Calu3 (cell line): ENCODE measurements at regions not wholly inside any gene's neighbourhood (a gene's known extent, or its start where the extent isn't known, plus 50 kb on each side); places are given as distances from the start of the nearest gene placed in this dataset.

Experiments
- BruUV-seq: library from RNA; stranded (reverse); fragments of 400-500 nt; replicated peaks from 2 replicates; lab custom pipeline; 2021; lab: Mats Ljungman, UMichigan
- CTCF ChIA-PET: fragments of 300-600 bp; sonication (Branson Sonifier 250); formaldehyde crosslinking; loops from one replicate; lab custom pipeline; 2022; ENCODE audit warnings: antibody characterized with exemption; lab: Charles Lee
- DNase-seq: peaks from one replicate; pipeline ENCODE4 v3.0.0; 2022
- H3K27ac Mint-ChIP-seq: one replicate; pipeline ENCODE4 v1.8.0; 2022; ENCODE audit warnings: mixed read lengths; ENCODE audit not compliant: unreplicated experiment
- H3K27me3 Mint-ChIP-seq: one replicate; pipeline ENCODE4 v1.8.0; 2022; ENCODE audit warnings: mixed read lengths; ENCODE audit not compliant: unreplicated experiment
- H3K36me3 Mint-ChIP-seq: one replicate; pipeline ENCODE4 v1.8.0; 2022; ENCODE audit warnings: mild to moderate bottlenecking, moderate library complexity, mixed read lengths; ENCODE audit not compliant: insufficient read depth, unreplicated experiment
- H3K4me1 Mint-ChIP-seq: one replicate; pipeline ENCODE4 v1.8.0; 2022; ENCODE audit warnings: mild to moderate bottlenecking, low read depth, mixed read lengths; ENCODE audit not compliant: unreplicated experiment
- H3K4me3 Mint-ChIP-seq: one replicate; pipeline ENCODE4 v1.8.0; 2022; ENCODE audit warnings: mild to moderate bottlenecking, low read depth, moderate library complexity, mixed read lengths; ENCODE audit not compliant: unreplicated experiment
- H3K9me3 Mint-ChIP-seq: one replicate; pipeline ENCODE4 v1.8.0; 2022; ENCODE audit warnings: low read depth, mixed read lengths; ENCODE audit not compliant: unreplicated experiment
- CTCF ChIP-seq: fragments of 200-600 bp; IDR thresholded peaks from one replicate; pipeline ENCODE4 v1.8.0; 2022; ENCODE audit warnings: antibody characterized with exemption; ENCODE audit not compliant: unreplicated experiment
- intact Hi-C: fragments of 100-400 bp; cut with micrococcal nuclease; formaldehyde crosslinking; loops from one replicate; pipeline ENCODE4 v1.10.0; 2022; ENCODE audit not compliant: unreplicated experiment

- intact Hi-C loops: no loop called here
These were observed 338.5 kb upstream of the PPP2R3A start for GRCh38 chr3:135627057-135627456.

GRCh38 chr3:135629701-135630408 is 335.7 kb upstream of the PPP2R3A start:
- H3K27me3 Mint-ChIP-seq: peaks cover 57% of the 10 kb centered on the region
- no TSS peak for BruUV-seq
- no peaks in the 10 kb centered on the region for H3K4me1 Mint-ChIP-seq
- intact Hi-C loops: no loop called here
- TF ChIP-seq CTCF: no peak
- H3K4me3 Mint-ChIP-seq: no peak overlapping the region
- H3K36me3 Mint-ChIP-seq: no peaks in the 10 kb centered on the region
- CTCF ChIA-PET: no interaction called here
- no peaks in the 10 kb centered on the region for H3K9me3 Mint-ChIP-seq
- no peak overlapping the region for H3K27ac Mint-ChIP-seq
- no peak for DNase-seq

More at GRCh38 chr3:135627057-135627456, 338.5 kb upstream of the PPP2R3A start:
- Mint-ChIP-seq H3K4me1 (no peaks in the 10 kb centered on the region), H3K36me3 (no peaks in the 10 kb centered on the region), H3K9me3 (no peaks in the 10 kb centered on the region), H3K4me3 (no peak overlapping the region), H3K27me3 (peaks cover 45% of the 10 kb centered on the region), H3K27ac (no peak overlapping the region)
- CTCF ChIA-PET: no interaction called here
- TF ChIP-seq CTCF: no peak
- no peak for DNase-seq
- BruUV-seq: no TSS peak

GRCh38 chr3:135632556-135633065 is 332.9 kb upstream of the PPP2R3A start:
- DNase-seq: no peak
- H3K4me3 Mint-ChIP-seq: no peak overlapping the region
- TF ChIP-seq CTCF: no peak
- CTCF ChIA-PET: interaction anchor here (1.3 kb wide), 1 partner anchor 17 kb away, joined by 3 read pairs; no protein-coding TSS in a partner anchor
- intact Hi-C loops: no loop called here
- H3K27me3 Mint-ChIP-seq: peaks cover 73% of the 10 kb centered on the region
- H3K36me3 Mint-ChIP-seq: no peaks in the 10 kb centered on the region
- no TSS peak for BruUV-seq
- no peaks in the 10 kb centered on the region for H3K4me1 Mint-ChIP-seq
- no peak overlapping the region for H3K27ac Mint-ChIP-seq
- H3K9me3 Mint-ChIP-seq: peaks cover 2% of the 10 kb centered on the region

DNA sequence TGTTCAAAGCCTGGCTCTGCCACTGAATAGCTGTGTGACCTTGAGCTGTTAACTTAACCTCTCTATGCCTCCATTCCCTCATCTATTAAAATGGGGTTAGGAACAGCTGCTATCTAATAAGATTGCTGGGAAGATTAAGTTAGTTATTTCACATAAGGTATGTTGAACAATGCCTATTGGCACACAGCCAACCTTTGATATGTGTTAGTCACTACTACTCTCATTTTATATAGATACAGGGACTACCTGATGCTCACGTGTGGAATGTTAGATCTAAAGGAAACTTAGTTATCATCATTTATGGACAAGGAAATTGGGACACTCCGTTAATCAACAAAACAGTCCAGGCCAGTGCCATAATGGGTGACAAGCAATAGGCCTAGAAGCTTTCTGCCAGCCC is 332.4 kb upstream of the PPP2R3A start:
- Mint-ChIP-seq H3K4me1 (no peaks in the 10 kb centered on the region), H3K27ac (no peak overlapping the region), H3K36me3 (no peaks in the 10 kb centered on the region), H3K9me3 (peaks cover 2% of the 10 kb centered on the region), H3K4me3 (no peak overlapping the region), H3K27me3 (peaks cover 73% of the 10 kb centered on the region)
- no TSS peak for BruUV-seq
- no peak for DNase-seq
- CTCF ChIA-PET: interaction anchor here (0.6 to 1.3 kb wide), 2 partner anchors 17 to 1800 kb away, joined by 3 to 9 read pairs; no protein-coding TSS in a partner anchor
- intact Hi-C loops: no loop called here
- TF ChIP-seq CTCF: no peak
